WERI-Rb-1 (cell line): ENCODE measurements at regions not wholly inside any gene's neighbourhood (a gene's known extent, or its start where the extent isn't known, plus 50 kb on each side); places are given as distances from the start of the nearest gene placed in this dataset.
A peak's percentile ranks its signal among the peaks of the same experiment; 100 is the strongest.

Source experiments
- DNase-seq: peaks from one replicate; pipeline ENCODE4 v3.0.0-alpha.2; 2020
- H3K27ac ChIP-seq: fragments of 250-450 bp; sonication (Bioruptor Pico); 2 replicates; pipeline ENCODE4 v1.5.1; 2020; ENCODE audit warnings: mild to moderate bottlenecking, moderate library complexity
- H3K27me3 ChIP-seq: fragments of 250-450 bp; sonication (Bioruptor Pico); 2 replicates; pipeline ENCODE4 v1.5.1; 2021; ENCODE audit warnings: mild to moderate bottlenecking, low read depth, moderate library complexity; ENCODE audit not compliant: insufficient read depth, severe bottlenecking
- H3K36me3 ChIP-seq: fragments of 250-450 bp; sonication (Bioruptor Pico); 2 replicates; pipeline ENCODE4 v1.5.1; 2020; ENCODE audit warnings: mild to moderate bottlenecking, moderate library complexity
- H3K4me3 ChIP-seq: 2 replicates; pipeline ENCODE4 v1.5.1; 2011; ENCODE audit warnings: low read depth, mild to moderate bottlenecking, control low read depth, low read length
- H3K9me3 ChIP-seq: fragments of 250-450 bp; sonication (Bioruptor Pico); 2 replicates; pipeline ENCODE4 v1.5.1; 2021; ENCODE audit warnings: mild to moderate bottlenecking, moderate library complexity; ENCODE audit not compliant: severe bottlenecking
- CTCF ChIP-seq: IDR thresholded peaks from 2 replicates; pipeline ENCODE4 v1.5.1; 2011; ENCODE audit warnings: low read depth, mild to moderate bottlenecking, control low read depth, inconsistent platforms, low read length

GRCh38 chr17:79150035-79150733, 75.6 kb downstream of the ENGASE start:
- H3K4me3 ChIP-seq, result no peak overlapping the region
- no peak overlapping the region for H3K27ac ChIP-seq
- H3K9me3 ChIP-seq, result no peaks in the 10 kb centered on the region
- DNase-seq, result no peak
- H3K36me3 ChIP-seq, result peaks cover 9% of the 10 kb centered on the region
- no peaks in the 10 kb centered on the region for H3K27me3 ChIP-seq
- no peak for TF ChIP-seq CTCF

- H3K27ac ChIP-seq, result no peak overlapping the region
- no peak for TF ChIP-seq CTCF
- peaks cover 17% of the 10 kb centered on the region for H3K36me3 ChIP-seq
- no peak overlapping the region for H3K4me3 ChIP-seq
- DNase-seq, result no peak
- no peaks in the 10 kb centered on the region for H3K9me3 ChIP-seq
- no peaks in the 10 kb centered on the region for H3K27me3 ChIP-seq
Measured at GRCh38 chr17:79148584-79148983, 74.0 kb downstream of the ENGASE start.

- Histone ChIP-seq H3K27me3 (no peaks in the 10 kb centered on the region), H3K9me3 (no peaks in the 10 kb centered on the region), H3K27ac (no peak overlapping the region), H3K4me3 (no peak overlapping the region), H3K36me3 (peaks cover 17% of the 10 kb centered on the region)
- DNase-seq, result no peak
- no peak for TF ChIP-seq CTCF
Measured at GRCh38 chr17:79147746-79148506, 73.3 kb downstream of the ENGASE start.

- no peak for DNase-seq
- no peak overlapping the region for H3K27ac ChIP-seq
- no peaks in the 10 kb centered on the region for H3K9me3 ChIP-seq
- TF ChIP-seq CTCF, result no peak
- no peak overlapping the region for H3K4me3 ChIP-seq
- peaks cover 17% of the 10 kb centered on the region for H3K36me3 ChIP-seq
- H3K27me3 ChIP-seq, result no peaks in the 10 kb centered on the region
Measured at GRCh38 chr17:79146562-79146961, 71.9 kb downstream of the ENGASE start.

GRCh38 chr17:79145548-79145947, 70.9 kb downstream of the ENGASE start:
- Histone ChIP-seq H3K4me3 (no peak overlapping the region), H3K36me3 (peaks cover 17% of the 10 kb centered on the region), H3K9me3 (no peaks in the 10 kb centered on the region), H3K27me3 (no peaks in the 10 kb centered on the region), H3K27ac (no peak overlapping the region)
- DNase-seq, result no peak
- no peak for TF ChIP-seq CTCF

GRCh38 chr17:79144133-79144532, 69.5 kb downstream of the ENGASE start:
- H3K9me3 ChIP-seq, result no peaks in the 10 kb centered on the region
- no peaks in the 10 kb centered on the region for H3K27me3 ChIP-seq
- 0 out of 2 replicates have a peak, but pooled peaks have one; percentile 8 for TF ChIP-seq CTCF
- no peak overlapping the region for H3K4me3 ChIP-seq
- no peak overlapping the region for H3K27ac ChIP-seq
- peaks cover 17% of the 10 kb centered on the region for H3K36me3 ChIP-seq
- DNase-seq, result no peak
